ENCODE measurements at regions not wholly inside any gene's neighbourhood (a gene's known extent, or its start where the extent isn't known, plus 50 kb on each side); places are given as distances from the start of the nearest gene placed in this dataset.
A peak's percentile ranks its signal among the peaks of the same experiment; 100 is the strongest.

DNA sequence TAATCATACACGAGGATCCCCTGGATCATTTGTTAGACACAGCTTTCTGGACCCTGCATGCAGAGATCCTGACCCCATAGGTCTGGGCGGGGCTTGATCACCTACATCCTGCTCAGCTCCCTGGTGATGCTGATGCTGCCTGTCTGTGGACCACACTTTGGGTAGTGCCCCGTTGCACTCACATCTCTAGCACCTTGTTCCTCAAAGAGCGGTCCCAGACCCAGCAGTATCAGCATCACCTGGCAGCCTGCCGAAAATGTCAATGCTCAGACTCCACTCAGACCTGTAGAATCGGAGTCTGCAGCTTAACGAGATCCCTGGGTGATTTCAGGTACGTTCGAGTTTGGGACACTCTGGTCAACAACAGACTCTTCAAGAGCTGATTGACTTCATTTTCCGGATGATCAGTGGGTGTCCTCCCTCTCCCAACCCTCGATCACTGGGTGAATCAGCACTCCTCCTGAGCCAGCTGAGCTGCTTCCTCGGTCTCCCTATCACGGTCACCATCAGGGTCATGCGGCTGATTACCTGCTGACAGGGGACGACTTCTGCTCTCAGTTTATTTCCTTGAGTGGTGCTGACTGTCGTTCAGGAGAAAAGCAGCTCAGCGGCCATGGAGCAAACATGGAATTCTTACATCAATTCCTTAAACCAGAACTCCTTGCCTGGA is 150.6 kb upstream of the RAB12 start:
- DNase-seq = no peak

DNA sequence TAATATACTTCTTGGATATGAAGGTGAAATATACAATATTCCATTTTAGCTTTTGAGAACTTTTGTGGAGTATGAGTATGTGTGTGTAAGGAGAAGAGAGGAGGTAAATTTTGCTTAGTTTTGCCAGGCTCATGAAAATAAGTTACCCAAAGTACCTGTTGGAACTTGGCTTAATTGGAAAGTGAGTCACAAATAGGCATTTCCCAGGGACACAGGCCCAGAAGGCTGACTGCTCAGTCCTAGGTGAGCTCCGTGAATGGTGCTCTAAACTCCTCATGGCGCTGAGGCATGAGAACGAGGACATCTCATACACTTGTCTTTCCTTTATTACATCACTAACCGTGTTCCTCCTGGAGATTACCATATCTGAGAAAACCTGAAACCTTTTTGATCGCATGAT is 148.5 kb upstream of the RAB12 start:
- DNase-seq = no peak

DNA sequence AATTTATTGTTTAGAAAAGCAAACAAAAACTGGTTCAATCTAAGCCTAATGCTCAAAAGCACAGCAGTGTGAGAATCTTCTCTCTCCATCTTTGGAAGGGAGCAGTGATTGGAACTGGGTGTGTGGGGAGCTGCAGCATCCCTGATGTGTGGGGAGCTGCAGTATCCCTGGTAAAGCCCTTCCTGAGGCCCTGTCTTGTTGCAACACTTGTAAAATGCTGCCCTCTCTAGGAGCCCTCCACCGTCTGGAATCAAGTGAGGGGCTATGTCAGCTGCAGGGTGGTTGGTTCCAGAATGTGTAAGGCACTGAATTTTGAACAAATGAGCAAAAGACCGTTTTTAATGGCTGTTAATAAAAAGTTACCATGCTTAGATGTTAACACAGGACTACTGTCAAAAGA is 147.7 kb upstream of the RAB12 start:
- no peak for DNase-seq

DNA sequence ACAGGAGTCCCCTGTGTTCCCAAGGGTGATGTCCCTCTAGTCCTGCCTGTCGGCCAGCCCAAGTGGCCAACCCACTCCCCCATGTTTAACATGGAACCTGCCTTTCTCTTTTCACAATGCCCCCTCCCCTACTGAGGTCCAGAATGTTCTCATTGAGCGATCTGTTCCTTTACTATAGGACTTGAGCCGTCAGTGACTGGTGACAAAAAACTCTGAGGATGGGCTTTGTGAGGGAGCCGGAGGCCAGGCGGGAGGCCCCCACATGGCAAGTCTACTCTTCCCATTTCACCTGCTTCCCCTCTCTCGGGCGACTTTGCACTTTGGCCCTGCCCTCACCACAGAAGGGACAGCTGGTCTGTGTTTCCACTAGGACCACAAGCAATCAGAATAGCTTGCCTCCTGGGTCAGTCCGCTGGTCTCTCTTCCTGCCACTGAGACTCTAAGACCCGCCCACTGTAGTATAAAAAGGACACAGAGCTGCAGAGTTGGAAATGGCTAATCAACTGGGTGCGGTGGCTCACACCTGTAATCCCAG is 146.5 kb upstream of the RAB12 start:
- no peak for DNase-seq

DNA sequence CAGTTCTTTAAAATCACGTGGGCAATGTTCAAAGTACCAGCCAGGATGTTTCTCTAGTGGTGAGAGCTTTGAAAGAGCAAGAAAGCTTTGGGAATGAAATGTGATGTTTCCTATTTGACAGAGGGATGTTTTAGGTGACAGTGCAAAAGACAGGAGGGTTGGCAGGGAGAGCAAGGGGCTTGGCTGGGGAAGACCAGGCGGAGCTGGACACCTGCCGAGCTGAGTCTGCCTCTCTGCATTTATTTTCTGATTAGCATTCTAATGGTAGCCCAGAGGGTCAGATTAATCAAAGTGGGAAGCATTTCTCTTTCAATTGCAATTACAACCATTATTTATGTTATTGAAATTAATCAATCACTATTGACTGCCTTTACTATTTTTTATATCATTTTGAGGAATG is 145.4 kb upstream of the RAB12 start:
- no peak for DNase-seq

DNA sequence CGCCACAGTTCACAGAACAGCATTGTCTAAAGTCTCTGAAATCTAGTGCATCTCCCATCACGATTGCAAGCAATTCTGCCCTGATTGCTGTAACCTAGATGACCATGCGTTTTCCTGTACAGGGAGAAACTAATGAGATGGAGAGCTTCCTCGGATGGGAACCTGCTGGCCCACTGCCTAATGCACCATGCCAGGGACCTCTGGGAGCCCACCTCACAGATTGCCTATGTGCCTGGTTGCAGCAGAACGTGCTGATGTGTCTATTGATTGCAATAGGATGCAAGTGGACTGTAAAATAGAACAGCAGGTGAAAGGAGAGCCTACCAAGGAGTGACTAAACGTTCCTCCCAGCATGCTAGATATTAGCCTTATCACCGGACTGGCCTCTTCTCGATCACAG is 141.0 kb upstream of the RAB12 start:
- DNase-seq = no peak

DNA sequence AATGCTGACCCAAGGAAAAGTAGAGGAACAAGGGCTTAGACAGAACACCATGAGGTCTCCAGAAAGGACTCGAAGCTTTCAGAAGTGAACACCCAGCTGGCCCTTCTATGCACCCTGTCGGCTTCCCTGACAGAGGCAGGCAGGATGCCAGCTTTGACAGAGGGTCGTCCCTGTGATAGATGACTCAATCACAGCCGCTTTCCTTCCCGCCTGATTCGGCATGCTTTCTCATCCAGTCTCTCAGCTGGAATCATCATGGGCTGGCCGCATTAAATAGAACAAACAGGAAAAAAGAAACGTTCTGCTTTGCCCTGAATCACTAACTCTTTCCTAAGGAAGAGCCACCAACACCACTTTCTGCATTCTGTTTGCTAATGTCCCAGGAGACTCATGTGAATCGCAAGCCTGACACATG is 140.3 kb upstream of the RAB12 start:
- DNase-seq = no peak

DNA sequence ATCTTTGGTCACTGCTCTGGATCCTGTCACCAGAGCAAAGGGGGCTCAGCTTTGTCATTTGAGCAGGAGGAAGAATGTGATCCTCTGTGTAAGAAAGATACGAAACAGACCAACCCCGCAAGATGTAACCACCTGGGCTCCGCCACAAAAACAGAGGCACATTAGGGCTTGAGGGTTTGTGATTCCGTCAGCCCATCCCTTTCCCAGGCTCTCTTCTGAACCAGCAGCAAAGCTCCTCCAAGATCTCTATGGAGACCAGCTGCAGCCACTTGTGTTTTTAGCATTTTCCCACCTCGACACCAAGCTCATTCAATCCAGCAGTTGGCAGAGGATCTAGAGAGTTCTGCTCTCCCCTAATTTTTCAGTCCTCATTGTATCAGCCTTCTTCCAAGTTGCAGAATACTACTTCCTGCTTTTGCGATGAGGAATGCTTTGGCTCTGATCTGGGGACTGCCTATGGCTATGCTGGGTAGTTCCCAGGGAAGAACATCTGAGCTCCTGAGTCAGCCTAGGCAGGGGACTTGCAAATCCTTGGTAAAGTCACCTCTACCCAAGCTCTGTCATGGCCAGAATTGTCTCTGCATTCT is 139.6 kb upstream of the RAB12 start:
- DNase-seq = no peak

DNA sequence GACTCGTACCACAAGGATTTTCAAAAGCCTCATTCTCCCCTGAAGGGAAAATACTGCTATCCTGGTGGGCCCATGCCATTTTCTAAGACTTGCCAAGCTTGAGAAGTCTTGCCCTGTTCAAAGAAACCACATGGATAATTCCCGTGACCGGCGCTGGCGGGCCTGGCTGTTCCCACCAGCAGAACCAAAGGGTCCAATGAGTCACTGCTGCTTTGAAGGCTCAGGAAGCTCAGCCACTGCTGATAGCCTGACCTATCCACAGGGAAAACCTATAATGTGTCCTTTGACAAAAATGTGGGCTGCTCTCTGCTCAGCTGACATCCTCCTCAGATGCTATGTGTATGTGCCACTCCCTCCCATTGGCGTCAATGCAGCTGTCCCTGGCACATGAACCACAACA is 137.9 kb upstream of the RAB12 start:
- no peak for DNase-seq

DNA sequence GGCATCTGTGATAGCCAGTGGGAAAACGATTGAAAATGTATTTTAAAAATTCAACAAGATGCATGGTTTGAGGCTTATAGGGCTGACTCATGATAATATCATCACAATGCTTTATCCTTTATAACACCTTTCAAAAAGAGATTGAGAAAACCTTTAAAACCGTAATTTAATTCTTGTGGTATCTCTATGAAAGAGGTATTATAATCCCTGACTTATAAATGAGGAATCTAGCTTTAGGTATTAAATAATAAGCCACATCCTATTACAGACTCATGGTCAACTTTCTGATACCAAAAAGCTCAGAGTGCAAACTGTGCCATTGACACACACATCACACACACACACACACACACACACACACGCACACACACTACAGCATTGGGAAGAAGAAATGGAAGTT is 134.6 kb upstream of the RAB12 start:
- DNase-seq = no peak

DNA sequence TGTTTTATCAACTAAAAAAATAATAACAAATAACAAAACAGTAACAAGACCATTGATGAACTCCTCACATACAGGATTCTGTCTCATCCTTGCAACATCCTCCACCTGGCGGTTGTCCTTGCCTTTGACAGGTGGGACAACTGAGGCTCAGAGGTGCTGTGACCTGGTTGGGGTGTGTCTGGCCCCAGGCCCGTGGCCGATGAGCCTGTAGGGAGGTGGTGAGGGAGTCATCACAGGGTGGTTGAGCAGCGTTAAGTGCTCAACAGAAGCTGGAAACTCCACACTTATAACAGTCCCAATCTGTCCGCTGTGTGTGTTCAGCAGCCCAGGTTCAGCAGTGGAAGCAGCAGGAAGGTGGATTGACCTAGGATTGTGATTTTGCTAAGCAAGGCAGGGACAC is 131.6 kb upstream of the RAB12 start:
- no peak for DNase-seq

DNA sequence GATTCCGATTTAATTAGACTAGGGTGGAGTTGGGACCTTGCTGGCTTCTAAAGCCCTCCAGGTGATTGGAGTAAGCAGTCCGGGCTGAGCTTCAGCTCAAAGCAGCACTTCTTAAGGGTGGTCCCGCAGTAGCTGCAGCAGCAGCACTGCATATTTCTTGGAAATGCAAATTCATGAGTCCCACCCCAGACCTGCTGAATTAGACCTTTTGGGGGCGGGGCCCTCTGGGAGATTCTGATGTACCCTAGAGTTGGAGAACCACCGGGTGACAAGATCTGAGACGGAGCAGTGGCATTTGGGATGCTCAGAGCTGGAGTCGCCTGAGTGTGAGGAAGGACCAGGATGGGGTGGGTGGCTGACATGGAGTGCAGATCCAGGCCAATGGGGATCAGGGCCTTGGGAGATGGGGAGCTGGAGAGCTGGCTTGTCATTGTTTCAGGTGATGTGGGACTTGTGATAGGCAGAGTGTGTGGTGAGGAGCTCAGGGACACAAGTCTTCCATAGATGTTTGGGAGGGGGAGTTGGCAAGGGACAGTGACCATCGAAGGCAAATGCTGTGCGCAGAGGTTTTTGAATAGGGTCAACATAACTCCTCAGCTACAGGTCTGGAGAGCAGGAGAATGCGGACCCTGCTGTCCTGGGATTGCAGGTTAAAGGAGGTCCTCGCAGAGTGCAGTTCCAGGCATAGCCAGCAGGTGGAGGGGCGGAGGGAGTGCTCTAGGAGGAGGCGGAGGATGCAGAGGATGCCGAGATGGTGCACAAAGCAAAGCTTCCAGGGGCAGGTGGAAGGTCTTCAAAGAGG is 130.9 kb upstream of the RAB12 start:
- peak; percentile 17 for DNase-seq

DNA sequence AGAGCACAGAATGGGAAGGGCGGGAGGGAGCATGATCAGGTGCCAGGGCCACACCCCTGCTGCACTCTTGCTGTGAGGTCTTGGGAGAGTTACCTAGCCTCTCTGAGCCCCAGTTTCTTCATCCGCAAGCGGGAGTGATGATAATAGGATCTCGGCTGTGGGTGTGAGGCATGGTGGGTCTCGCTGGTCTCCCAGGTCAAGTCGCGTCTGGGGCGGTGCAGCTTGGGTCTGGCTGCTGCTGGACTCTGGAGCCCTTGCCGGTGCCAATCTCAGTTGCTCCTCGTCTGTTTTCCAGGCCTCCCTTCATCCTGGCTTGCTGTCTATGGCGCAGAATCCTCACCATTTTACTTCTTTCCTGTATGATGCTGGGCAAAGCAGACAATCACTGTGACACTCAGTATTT is 130.3 kb upstream of the RAB12 start:
- no peak for DNase-seq

DNA sequence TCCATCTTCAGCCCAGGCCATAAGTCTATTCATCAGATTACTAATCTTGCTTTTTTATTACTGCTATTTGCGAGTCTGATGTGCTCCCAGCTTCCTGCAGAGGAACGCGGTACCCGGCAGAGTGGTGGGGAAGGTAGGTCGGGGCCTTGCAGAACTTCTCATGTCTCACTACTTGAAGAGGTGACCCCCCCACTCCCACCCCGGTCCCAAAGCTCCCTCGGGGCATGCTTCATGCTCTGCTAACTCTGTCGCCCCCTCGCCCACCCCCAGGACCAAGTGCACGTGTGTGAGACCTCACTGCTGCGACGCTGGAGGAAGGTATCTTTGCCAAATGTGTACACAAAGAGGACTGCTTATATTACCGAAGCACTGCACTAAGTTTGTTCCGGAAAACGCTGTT is 129.4 kb upstream of the RAB12 start:
- no peak for DNase-seq

DNA sequence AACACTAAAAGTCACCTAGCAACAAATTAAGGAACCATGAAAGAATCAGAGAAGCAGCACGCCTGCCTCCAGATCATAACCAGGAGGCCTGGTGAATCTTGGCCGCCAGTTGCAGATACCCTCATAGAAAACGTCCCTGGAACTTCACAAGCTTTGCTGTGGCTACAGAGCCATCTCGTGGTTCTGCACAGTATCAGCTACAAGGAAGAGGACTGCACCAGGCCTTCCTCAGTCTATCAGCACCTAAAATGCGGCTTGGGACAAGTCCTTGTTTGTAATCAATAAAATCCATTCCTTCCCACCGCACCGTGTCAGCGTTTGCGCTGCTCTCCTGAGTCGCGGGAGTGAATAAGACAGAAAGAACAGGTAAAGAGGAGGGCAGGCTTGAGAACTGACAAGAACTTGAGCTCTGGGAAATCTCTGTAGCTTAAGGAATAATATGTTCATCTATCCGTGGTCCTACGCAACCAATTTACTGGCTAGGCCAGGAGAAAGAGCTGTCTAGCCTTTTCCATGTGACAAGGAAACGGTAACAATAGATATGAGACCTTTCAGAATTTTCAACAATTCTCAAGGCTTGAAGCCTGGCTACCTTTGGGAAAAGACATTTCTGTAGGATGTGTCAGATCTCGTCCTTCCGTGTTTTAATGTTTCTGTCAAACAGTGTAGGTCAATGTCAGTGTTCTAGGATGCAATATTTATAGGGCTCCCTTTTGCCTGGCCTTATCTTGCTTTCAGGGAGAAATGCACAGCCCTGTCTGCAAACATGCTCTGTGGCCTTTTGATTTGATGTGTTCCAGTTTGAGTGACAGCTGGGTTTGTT is 128.5 kb upstream of the RAB12 start:
- DNase-seq = peak; percentile 95

DNA sequence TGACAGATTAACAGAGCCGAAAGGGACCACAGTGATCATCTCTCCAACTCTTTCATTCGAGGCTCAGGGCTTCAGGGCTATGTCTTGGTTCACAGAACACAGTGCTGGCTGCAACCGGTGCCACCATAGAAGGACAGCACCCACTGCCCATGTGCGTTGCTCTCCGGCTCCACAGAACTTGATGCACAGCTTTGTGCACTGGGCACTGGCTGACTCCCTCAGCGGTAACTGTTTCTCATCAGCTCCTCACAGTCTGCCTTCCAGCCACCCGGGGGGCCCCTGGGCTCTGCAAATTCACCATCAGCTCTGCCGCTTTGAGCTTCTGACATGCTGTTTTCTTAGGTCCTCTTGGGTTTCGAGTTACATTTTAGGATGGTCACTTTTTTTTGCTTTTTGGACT is 124.3 kb upstream of the RAB12 start:
- DNase-seq = no peak

DNA sequence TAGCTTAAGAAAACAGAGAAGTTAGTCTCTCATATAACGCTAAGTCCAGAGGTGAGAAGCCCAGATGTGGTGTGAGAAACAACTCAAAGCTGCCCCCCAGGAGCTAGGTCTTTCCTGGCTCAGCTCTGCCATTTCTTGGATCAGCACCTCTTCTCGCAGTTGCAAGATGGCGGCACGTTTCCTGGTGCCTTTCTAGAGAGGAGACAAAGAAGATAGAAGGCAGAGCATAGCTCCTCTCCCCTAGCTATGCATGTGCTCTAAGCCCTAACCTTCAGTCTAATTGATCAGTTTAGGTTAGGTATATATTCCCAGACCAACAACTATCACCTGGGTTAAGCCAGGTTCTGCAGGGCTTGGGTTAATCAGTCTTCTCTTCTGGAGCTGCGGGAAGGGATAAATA is 119.5 kb upstream of the RAB12 start:
- no peak for DNase-seq

DNA sequence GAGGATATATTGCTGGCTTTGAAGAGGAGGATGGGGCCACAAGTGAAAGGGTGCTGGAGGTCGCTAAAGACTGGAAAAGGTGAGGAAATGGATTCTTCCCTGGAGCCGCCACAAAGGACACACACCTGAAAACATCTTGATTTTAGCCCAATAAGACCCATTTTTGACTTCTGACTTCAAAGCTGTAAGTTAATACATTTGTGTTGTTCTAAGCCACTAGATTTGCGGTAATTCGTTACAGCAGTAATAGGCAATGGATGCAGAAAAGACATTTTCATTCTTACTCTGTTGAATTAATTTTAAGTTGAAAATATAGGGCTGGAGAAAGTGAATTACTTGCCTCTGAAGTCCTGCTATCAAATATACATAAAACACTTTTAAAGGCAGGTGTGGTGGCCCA is 117.7 kb upstream of the RAB12 start:
- DNase-seq = no peak

DNA sequence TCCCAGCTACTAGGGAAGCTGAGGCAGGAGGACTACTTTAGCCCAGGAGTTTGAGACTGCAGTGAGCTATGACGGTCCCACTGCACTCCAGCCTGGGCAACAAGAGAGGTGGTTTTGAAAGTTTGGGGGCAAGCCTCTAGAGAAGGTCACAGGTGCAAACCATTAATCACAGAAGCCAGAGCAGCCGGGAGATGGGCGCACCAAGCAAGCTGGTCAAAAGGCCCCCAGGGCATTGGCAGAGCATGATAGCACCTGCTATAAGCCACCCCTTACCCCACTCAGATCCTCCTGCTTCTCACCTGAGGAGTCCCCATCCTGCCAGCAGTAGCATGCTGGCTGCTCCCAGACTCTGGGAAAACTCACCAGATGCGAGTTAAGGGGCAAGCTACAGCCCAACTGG is 116.1 kb upstream of the RAB12 start:
- DNase-seq = no peak

DNA sequence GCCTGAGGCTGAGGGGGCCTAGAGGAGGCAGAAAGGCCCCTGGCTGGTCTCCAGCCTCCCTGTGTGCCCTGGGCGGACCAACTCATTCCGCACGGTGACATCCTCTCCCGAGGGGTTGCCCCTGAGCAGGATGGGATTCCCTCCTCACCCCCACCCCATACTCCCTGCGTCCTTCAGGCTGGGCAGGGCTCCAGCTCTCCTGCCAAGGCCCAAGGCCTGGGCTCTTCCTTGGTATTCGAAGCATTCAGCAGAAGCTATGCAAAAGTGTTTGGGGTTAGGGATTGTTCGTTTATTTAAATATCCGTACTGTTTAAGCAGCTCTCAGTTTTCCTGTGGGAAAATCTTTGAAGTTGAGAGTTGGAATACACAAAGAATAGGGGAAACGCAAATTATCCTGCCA is 113.1 kb upstream of the RAB12 start:
- no peak for DNase-seq

DNA sequence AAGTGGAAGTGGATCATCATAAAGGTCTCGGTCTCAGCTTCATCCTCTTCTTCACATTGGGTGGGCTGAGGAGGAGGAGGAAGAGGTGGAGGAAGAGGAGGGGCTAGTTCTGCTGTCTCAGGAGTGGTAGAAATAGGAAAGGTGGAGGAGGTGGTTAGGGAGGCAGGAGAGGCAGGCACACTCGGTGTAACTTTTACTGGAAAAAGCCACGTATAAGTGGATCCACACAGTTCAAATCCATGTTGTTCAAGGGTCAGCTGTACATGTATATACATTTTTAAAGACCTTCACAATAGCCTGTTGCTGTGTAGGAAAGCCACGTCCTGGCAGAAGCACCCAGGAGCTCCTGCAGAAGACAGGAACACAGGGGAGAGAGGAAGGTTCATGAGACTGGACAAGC is 110.3 kb upstream of the RAB12 start:
- DNase-seq = no peak

DNA sequence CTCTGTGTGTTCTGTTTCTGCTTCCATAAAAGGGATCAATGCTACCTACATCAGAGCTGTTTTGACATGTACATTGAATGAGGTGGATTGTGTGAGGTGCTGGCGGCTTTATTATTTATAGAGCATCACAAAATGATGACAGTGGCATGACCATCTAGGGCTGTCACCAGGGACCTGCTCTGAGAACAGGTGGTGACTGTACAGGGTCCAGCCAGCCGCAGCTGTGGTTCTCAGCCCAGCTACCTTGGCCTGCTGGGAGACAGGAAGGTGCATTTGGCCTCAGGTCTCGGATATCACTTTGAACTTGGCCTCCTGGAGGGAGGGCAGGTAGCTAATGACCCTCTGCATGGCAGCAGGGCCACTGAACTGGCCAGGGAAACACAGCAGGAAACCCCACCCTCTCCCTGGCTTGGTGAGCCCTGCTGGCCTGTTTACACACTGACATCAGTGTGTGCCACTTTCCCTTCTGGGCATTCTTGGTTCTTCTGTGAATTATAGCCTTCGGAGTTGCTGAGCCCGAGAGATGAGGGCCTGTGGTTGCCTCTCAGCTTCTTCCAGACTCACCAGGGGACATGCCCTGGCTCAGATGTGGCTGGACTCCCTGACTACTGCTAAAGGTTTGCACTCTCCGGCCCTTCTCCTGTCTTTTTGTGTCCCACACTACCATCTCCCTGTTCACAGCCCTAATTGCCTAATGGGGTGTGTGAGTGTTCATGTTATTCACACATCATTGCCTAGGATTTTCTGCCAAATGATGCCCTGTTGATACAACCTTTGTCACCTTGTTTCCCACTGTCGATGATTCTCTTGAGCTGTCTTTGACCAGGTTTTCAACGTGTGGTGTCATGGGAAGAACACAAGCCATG is 109.2 kb upstream of the RAB12 start:
- DNase-seq = peak; percentile 88
